GM18868 (cell line): ENCODE measurements at regions not wholly inside any gene's neighbourhood (a gene's known extent, or its start where the extent isn't known, plus 50 kb on each side); places are given as distances from the start of the nearest gene placed in this dataset.
"Not testable (repeated sequence)": the region's sequence is repeated elsewhere in the genome, so short reads cannot be mapped to it uniquely, and the experiment has no call there.

Source experiments
- ATAC-seq: cut with Tn5 transposase; IDR thresholded peaks from one replicate; pipeline ENCODE4 v1.9.1; 2021; ENCODE audit warnings: mild to moderate bottlenecking, moderate library complexity; ENCODE audit not compliant: unreplicated experiment

- ATAC-seq: not testable (repeated sequence)
These were observed 1430.6 kb downstream of the CDH8 start for GRCh38 chr16:60605652-60606051.

GRCh38 chr16:60605176-60605575, 1431.1 kb downstream of the CDH8 start:
- no peak for ATAC-seq

GRCh38 chr16:60586493-60586892, 1449.7 kb downstream of the CDH8 start:
- ATAC-seq: no peak

- ATAC-seq: no peak
These were observed 1453.7 kb downstream of the CDH8 start for GRCh38 chr16:60582528-60582927.

- ATAC-seq: no peak
These were observed 1469.3 kb downstream of the CDH8 start for GRCh38 chr16:60566901-60567300.

GRCh38 chr16:60564588-60564987, 1471.7 kb downstream of the CDH8 start:
- ATAC-seq: no peak

- no peak for ATAC-seq
These were observed 1473.1 kb downstream of the CDH8 start for GRCh38 chr16:60563166-60563565.

GRCh38 chr16:60558936-60559335, 1477.3 kb downstream of the CDH8 start:
- ATAC-seq: no peak

GRCh38 chr16:60553090-60553757, 1483.0 kb downstream of the CDH8 start:
- no peak for ATAC-seq

- ATAC-seq: no peak
These were observed 1494.7 kb downstream of the CDH8 start for GRCh38 chr16:60541535-60541934.

- no peak for ATAC-seq
These were observed 1525.3 kb downstream of the CDH8 start for GRCh38 chr16:60510941-60511340.

- no peak for ATAC-seq
These were observed 1526.0 kb downstream of the CDH8 start for GRCh38 chr16:60510208-60510607.

- ATAC-seq: no peak
These were observed 1545.0 kb downstream of the CDH8 start for GRCh38 chr16:60491273-60491672.

- ATAC-seq: no peak
These were observed 1550.3 kb downstream of the CDH8 start for GRCh38 chr16:60485872-60486489.

- ATAC-seq: no peak
These were observed 1551.3 kb downstream of the CDH8 start for GRCh38 chr16:60484901-60485300.

- no peak for ATAC-seq
These were observed 1554.6 kb downstream of the CDH8 start for GRCh38 chr16:60481591-60481990.

- no peak for ATAC-seq
These were observed 1557.4 kb downstream of the CDH8 start for GRCh38 chr16:60478810-60479209.

GRCh38 chr16:60463986-60464385, 1572.3 kb downstream of the CDH8 start:
- no peak for ATAC-seq

GRCh38 chr16:60459463-60459862, 1576.8 kb downstream of the CDH8 start:
- no peak for ATAC-seq

- ATAC-seq: no peak
These were observed 1578.0 kb downstream of the CDH8 start for GRCh38 chr16:60458255-60458654.

- ATAC-seq: no peak
These were observed 1583.6 kb downstream of the CDH8 start for GRCh38 chr16:60452646-60453045.

GRCh38 chr16:60438894-60439293, 1597.3 kb downstream of the CDH8 start:
- ATAC-seq: no peak

GRCh38 chr16:60432472-60432871, 1603.8 kb downstream of the CDH8 start:
- ATAC-seq: no peak
